Activated T-cell treated with anti-CD3 and anti-CD28 coated beads, Interleukin-2, amount 50 U/mL, for 72 hours (primary cell): ENCODE measurements at regions not wholly inside any gene's neighbourhood (a gene's known extent, or its start where the extent isn't known, plus 50 kb on each side); places are given as distances from the start of the nearest gene placed in this dataset.

Experiments used
- ATAC-seq, 2 donors: fragments of 150-1000 bp; cut with Tn5 transposase; replicated peaks in 1 of 2; 2 replicates each; pipeline ENCODE4 v1.10.0; 2021; ENCODE audit warnings: moderate library complexity in 2 of 2, mild to moderate bottlenecking in 1 of 2
- DNase-seq, 2 donors: peaks; one replicate each; pipeline ENCODE4 v3.0.0; 2021 to 2022; ENCODE audit warnings: mixed read lengths in 1 of 2
- H3K27ac Mint-ChIP-seq: one replicate; pipeline ENCODE4 v1.8.0; 2022; ENCODE audit warnings: mild to moderate bottlenecking, moderate library complexity, mixed read lengths
- H3K27me3 Mint-ChIP-seq: one replicate; pipeline ENCODE4 v1.8.0; 2022; ENCODE audit warnings: low read depth, mixed read lengths
- H3K36me3 Mint-ChIP-seq, 2 donors: one replicate each; pipeline ENCODE4 v1.8.0; 2022; ENCODE audit warnings: mixed read lengths in 2 of 2, mild to moderate bottlenecking in 1 of 2; ENCODE audit not compliant: insufficient read depth in 2 of 2
- H3K4me1 Mint-ChIP-seq: one replicate; pipeline ENCODE4 v1.8.0; 2022; ENCODE audit warnings: low read depth, mixed read lengths
- H3K4me3 Mint-ChIP-seq, 2 donors: one replicate each; pipeline ENCODE4 v1.8.0; 2022; ENCODE audit warnings: mild to moderate bottlenecking in 2 of 2, mixed read lengths in 2 of 2, moderate library complexity in 2 of 2
- H3K9me3 Mint-ChIP-seq, 2 donors: one replicate each; pipeline ENCODE4 v1.8.0; 2022; ENCODE audit warnings: mixed read lengths in 2 of 2

DNA sequence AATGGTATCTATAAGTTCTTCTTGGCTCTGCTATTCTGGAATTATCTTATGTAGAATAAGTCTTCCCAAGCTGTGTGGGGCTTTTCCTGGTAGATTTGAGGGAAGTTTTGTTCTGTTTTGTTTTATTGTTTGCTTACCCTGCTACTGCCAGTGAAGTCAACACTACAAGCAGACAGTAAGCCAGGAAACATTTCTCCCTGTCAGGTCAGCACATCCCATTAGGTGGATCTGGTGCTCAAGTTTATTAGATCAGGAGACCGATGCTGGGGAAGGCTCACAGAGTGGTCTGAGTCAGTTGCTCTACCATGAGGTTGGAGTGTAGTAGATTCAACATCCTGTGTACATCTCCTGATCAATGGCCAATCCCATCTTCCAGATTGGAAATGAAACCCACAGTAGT, 79.1 kb downstream of the ADRB2 start:
- no peak overlapping the region for H3K4me3 Mint-ChIP-seq
- no peaks in the 10 kb centered on the region for H3K36me3 Mint-ChIP-seq
- peaks cover 20% of the 10 kb centered on the region for H3K27me3 Mint-ChIP-seq
- ATAC-seq = no peak
- peaks cover 10% of the 10 kb centered on the region for H3K4me1 Mint-ChIP-seq
- no peak overlapping the region for H3K27ac Mint-ChIP-seq
- no peaks in the 10 kb centered on the region for H3K9me3 Mint-ChIP-seq
- no peak for DNase-seq

DNA sequence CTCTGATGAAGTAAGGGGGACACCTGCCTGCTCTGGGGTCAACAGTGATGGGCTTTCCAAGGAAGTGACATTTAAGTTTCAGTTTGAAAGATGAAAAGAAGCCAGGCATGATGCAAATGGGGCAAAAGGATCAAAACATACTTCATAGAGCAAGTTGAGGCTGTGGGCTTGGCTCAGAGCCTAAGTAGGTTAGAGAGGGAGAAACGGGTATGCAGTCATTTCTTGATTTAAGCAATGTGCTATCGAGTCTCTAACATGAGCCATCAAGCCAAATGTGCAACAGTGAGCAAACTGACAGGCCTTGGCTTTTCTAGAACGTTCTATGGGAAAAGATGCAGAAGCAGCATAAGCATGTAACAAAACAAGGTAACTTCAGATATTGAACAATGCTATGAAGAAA, 80.6 kb downstream of the ADRB2 start:
- Mint-ChIP-seq H3K4me1 (peaks cover 10% of the 10 kb centered on the region), H3K4me3 (no peak overlapping the region), H3K27me3 (peaks cover 28% of the 10 kb centered on the region), H3K9me3 (no peaks in the 10 kb centered on the region), H3K36me3 (no peaks in the 10 kb centered on the region), H3K27ac (peak overlapping the region; percentile 21)
- ATAC-seq (peak; percentile 74 to 89), DNase-seq (peak; percentile 10 to 24)

DNA sequence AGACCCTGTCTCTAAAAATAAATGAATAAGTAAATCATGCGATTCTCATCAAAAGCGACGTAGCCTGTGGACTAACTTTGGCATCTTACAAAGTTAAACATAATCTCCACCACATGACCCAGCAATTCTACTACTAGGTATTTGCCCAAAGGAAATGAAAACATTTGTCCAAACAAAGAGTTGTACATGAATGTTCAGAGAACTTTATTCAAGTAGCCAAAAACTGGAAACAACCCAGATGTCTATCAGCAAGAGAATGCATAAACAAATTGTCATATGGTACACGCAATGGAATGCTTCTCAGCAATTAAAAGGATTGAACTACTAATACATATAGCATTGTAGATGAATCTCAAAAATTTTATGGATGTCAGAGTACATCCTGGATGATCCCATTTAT, 82.6 kb downstream of the ADRB2 start:
- H3K9me3 Mint-ChIP-seq = no peaks in the 10 kb centered on the region
- peaks cover 10% of the 10 kb centered on the region for H3K4me1 Mint-ChIP-seq
- ATAC-seq (no peak), DNase-seq (no peak)
- no peak overlapping the region for H3K27ac Mint-ChIP-seq
- H3K36me3 Mint-ChIP-seq = no peaks in the 10 kb centered on the region
- peaks cover 28% of the 10 kb centered on the region for H3K27me3 Mint-ChIP-seq
- no peak overlapping the region for H3K4me3 Mint-ChIP-seq

DNA sequence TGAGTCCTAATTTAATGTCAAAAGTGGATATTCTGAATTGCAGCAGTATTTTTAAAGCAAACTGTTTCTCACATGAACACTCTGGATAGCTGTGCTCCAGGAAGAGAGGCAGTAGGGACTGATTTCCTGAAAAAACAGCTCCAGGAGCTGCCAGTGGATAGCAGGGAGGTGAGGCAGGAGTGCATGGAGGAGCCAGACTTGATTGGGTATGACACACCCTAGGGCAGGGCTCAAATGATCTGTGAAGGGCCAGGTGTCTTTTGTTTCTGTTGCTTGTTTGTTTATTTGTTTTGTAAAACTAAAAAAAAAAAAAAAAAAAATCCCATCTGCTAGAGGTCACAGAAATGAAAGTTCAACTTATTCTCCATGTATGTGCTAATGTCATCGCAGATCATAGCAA, 83.4 kb downstream of the ADRB2 start:
- Mint-ChIP-seq H3K27me3 (peaks cover 28% of the 10 kb centered on the region), H3K9me3 (no peaks in the 10 kb centered on the region), H3K27ac (no peak overlapping the region), H3K4me1 (peaks cover 10% of the 10 kb centered on the region), H3K36me3 (no peaks in the 10 kb centered on the region), H3K4me3 (no peak overlapping the region)
- DNase-seq (no peak), ATAC-seq (no peak)

DNA sequence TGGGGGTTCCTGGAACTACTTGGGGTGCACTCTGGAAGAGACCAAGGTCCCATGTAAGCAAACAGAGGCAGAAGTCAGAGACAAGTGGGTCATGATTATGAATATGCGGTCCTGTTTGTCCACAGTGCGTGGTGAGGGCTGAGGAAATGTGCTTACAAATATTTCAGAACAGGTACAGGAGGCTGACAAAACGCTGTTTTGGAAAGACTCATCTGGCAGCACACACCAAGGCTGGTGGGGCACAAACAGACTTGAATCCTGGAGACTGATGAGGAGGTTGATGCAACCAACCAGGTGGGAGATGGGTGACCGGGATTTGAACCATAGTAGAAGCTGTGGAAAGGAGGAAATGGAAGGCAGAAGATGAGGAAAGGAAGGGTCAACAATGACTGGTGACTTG, 83.8 kb downstream of the ADRB2 start:
- Mint-ChIP-seq H3K36me3 (no peaks in the 10 kb centered on the region), H3K4me3 (no peak overlapping the region), H3K4me1 (peaks cover 12% of the 10 kb centered on the region), H3K27me3 (peaks cover 28% of the 10 kb centered on the region), H3K27ac (no peak overlapping the region), H3K9me3 (no peaks in the 10 kb centered on the region)
- ATAC-seq (no peak), DNase-seq (no peak)

DNA sequence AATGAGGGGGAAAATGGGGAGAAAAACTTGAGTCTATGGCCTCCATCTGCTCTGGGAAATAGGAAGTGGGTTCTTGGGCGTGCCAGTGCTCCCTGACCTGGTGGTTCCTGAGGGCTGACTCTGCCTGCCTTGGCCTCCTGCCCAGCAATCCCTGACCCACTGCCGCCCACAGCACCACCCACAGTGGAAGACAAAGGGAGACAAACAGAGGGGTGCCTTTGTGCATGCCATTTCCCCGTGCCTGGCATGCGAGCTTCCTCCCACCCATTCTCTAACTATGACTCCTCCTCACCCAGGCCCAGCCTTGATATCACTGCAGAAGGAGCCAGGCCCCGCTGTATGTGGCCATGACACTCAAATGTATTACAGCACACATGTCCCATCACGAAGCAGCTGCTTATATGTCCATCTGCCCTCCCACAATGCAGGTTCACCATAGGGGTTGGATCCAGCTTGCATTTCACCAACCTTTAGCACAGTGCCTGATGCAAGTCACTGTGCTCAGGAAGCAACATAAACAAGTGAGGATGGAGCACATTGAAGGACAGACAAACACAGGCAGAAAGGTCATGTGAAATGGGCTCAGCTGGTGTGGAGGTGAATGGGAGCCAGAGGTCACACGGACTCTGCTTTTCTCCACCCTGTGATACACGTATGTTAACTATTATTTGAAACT, 84.4 kb downstream of the ADRB2 start:
- no peak overlapping the region for H3K4me3 Mint-ChIP-seq
- H3K9me3 Mint-ChIP-seq = no peaks in the 10 kb centered on the region
- no peak overlapping the region for H3K27ac Mint-ChIP-seq
- peaks cover 28% of the 10 kb centered on the region for H3K27me3 Mint-ChIP-seq
- DNase-seq (no peak), ATAC-seq (peak in 1 of 2 donors; percentile 25)
- H3K36me3 Mint-ChIP-seq = no peaks in the 10 kb centered on the region
- peaks cover 15% of the 10 kb centered on the region for H3K4me1 Mint-ChIP-seq

DNA sequence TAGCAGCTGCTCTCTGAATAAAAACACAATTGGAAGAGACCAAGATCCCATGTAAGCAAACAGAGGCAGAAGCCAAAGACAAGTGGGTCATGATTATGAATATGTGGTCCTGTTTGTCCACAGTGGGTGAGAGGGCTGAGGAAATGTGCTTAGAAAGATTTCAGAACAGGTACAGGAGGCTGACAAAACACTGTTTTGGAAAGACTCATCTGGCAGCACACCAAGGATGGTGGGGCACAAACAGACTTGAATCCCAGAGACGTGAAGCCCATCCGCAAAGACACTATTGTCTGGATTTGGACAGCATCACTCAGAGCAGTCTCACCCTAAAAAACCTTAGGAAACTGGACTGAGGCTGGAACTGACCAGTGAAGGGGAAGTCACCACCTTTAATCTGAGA, 85.0 kb downstream of the ADRB2 start:
- Mint-ChIP-seq H3K27me3 (peaks cover 26% of the 10 kb centered on the region), H3K36me3 (no peaks in the 10 kb centered on the region), H3K9me3 (no peaks in the 10 kb centered on the region), H3K4me1 (peaks cover 15% of the 10 kb centered on the region), H3K4me3 (no peak overlapping the region), H3K27ac (no peak overlapping the region)
- ATAC-seq (no peak), DNase-seq (no peak)

DNA sequence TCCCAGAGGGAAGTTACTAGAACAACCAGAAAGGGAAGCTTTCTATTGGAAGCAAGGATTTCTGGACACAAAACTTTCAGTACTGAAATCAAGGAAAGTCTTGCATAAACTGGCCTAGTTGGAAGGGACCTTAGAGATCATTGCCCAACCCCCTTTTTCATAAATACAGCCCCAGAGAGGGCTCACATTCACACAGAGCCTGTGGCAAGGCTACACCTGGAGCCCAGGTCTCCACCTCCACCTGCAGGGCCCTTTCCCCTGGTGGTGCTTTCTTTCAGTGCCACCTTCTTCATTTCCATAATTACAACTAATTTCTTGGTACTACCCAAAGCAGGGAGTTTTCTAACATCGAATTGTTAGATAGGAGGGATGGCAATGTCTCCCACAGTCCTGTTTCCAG, 85.7 kb downstream of the ADRB2 start:
- DNase-seq (no peak), ATAC-seq (no peak)
- H3K4me3 Mint-ChIP-seq = no peak overlapping the region
- no peaks in the 10 kb centered on the region for H3K9me3 Mint-ChIP-seq
- H3K27me3 Mint-ChIP-seq = peaks cover 18% of the 10 kb centered on the region
- H3K4me1 Mint-ChIP-seq = peaks cover 8% of the 10 kb centered on the region
- H3K36me3 Mint-ChIP-seq = no peaks in the 10 kb centered on the region
- H3K27ac Mint-ChIP-seq = no peak overlapping the region

DNA sequence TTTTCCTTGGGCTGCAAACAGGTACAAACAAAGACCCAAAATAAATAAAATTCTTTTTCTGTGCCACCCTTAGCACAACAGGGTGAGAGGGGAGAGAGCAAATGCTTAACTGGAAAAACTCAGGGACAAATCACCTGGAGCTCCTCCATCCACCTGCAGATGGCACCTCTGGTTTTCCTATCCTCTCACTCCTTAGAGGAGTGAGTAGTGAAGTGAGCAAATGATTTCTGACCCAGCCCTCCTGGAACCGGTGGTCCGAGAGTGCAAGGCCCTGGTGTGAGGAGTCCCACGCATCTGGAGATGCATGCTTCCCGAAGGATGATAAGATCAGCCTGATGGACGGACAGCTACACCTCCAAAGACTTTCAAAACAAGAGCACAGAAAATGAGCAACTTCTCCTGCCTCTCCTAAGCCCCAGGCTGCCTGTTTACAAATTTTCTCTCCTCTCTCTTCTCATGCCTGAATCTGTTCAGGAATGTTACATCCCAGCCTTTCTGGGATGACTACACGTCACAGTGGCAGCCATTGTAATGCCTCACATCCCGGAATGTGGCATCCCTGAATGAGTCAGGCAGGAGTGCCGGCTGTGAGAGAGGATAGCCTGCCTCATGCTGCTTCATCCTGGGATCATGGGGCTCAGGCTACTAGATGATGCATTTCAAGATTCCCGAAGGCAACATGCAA, 86.4 kb downstream of the ADRB2 start:
- no peak for DNase-seq
- Mint-ChIP-seq H3K4me3 (no peak overlapping the region), H3K4me1 (peaks cover 5% of the 10 kb centered on the region), H3K27me3 (peaks cover 16% of the 10 kb centered on the region), H3K36me3 (no peaks in the 10 kb centered on the region), H3K27ac (no peak overlapping the region), H3K9me3 (no peaks in the 10 kb centered on the region)
- no peak for ATAC-seq

DNA sequence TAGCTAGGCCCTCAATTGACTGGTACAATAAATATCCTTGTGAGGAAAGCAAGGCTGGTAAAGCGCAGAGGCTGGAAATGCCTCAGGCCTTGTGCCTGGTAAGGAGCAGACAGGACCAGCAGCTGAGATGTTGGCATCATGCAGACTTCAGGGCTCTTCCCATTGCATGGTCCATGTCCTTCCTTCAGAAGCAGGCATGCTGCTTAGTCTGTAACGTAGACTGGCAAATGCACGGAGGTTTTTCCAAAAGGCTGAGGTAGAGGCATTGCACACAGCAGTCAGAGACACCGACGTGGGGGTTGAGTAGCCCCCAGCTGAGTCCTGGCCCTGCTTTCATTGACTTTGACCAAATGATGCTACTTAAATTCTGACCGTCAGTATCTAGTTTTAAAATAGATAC, 87.1 kb downstream of the ADRB2 start:
- no peaks in the 10 kb centered on the region for H3K9me3 Mint-ChIP-seq
- peaks cover 16% of the 10 kb centered on the region for H3K27me3 Mint-ChIP-seq
- no peak overlapping the region for H3K4me3 Mint-ChIP-seq
- H3K36me3 Mint-ChIP-seq = no peaks in the 10 kb centered on the region
- no peak overlapping the region for H3K27ac Mint-ChIP-seq
- peaks cover 5% of the 10 kb centered on the region for H3K4me1 Mint-ChIP-seq
- ATAC-seq = no peak
- DNase-seq = no peak

DNA sequence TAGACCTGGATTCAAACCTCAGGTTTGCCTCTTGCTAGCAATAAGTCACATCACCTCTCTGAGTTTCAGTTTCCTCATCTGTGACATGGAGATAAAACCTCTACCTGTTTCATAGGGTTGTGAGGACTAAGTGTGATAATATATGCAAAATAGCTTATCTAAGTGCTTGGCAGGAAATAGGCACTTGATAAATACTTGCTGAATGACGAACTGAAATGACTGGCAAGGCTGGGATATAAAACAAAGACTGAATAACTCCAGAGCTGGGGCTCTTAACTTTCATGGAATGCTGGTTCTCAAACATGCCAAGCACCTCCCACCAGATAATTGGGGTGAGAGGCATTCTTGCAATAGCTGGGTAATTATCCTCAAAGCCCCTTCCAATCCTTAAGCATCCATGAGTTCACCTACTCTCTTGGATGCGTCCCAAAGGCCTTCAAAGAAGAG, 87.6 kb downstream of the ADRB2 start:
- H3K4me1 Mint-ChIP-seq = peaks cover 5% of the 10 kb centered on the region
- H3K27ac Mint-ChIP-seq = no peak overlapping the region
- DNase-seq = no peak
- no peaks in the 10 kb centered on the region for H3K9me3 Mint-ChIP-seq
- H3K27me3 Mint-ChIP-seq = peaks cover 15% of the 10 kb centered on the region
- ATAC-seq = peak in 1 of 2 donors; percentile 26
- no peak overlapping the region for H3K4me3 Mint-ChIP-seq
- H3K36me3 Mint-ChIP-seq = no peaks in the 10 kb centered on the region

DNA sequence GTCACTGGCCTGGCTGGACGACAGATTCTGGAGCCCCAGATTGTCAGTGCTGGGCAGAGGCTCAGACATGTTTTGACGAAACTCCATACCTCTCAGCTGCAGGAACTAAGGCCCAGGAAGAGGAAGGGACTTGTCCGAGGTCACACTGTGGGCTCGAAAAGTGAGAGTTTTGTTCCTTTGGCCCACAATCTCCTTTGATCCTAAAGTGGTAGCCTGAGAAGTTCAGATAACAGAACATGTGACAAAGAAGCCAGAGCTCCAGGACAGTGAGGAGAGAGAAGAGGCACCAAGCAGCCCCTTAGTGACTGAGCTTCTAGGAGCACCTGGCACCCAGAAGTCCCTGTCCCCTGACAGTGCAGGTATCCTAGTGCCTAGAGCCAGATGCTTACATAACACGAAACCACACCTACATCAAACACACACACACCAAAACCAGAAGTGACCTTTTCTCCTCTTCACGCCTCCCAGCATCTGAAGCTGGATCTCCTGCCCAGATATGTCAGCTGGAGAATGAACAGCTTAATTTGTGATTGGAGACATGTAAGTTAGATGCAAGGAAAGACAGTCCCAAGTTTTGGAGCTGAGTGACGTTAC, 88.9 kb downstream of the ADRB2 start:
- no peak for DNase-seq
- no peak for ATAC-seq
- Mint-ChIP-seq H3K27ac (no peak overlapping the region), H3K9me3 (no peaks in the 10 kb centered on the region), H3K36me3 (no peaks in the 10 kb centered on the region), H3K4me1 (peaks cover 5% of the 10 kb centered on the region), H3K27me3 (peaks cover 17% of the 10 kb centered on the region), H3K4me3 (no peak overlapping the region)

DNA sequence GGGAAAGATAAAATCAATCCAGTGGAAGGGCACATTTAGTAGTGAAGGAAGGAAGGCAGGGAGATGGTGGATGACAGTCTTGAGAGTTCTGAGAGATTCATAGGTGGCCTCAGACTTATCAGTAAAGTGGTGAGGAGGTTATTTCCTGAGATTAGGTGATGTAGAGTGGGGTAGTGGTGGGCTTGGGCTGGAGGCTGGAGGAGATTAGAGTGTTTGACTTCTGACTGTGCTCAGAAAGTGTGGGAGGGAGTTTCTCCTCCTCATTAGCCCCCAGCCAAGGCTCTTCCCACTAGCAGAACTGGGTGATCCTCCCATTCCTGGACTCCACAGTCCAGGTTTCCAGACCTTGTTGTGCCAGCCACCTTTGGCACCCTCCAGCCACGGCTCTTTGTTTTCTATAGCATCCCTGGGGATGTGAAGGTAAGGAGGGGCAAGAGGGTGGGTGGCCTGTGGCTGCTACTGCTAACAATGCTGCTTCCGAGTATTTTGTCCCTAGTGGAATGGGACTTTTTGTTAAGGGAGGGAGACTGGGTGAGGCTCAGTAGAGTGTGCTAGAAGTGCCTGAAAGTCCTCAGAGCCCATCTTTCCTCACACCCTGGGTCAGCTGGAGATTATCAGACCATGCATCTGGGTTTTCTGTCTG, 94.4 kb downstream of the ADRB2 start:
- Mint-ChIP-seq H3K27ac (no peak overlapping the region), H3K4me1 (peaks cover 10% of the 10 kb centered on the region), H3K36me3 (no peaks in the 10 kb centered on the region), H3K27me3 (peaks cover 37% of the 10 kb centered on the region), H3K9me3 (no peaks in the 10 kb centered on the region), H3K4me3 (no peak overlapping the region)
- ATAC-seq (no peak), DNase-seq (no peak)
